C4-2B (cell line): ENCODE measurements at regions not wholly inside any gene's neighbourhood (a gene's known extent, or its start where the extent isn't known, plus 50 kb on each side); places are given as distances from the start of the nearest gene placed in this dataset.

Source experiments
- CTCF ChIP-seq: fragments of 450-650 bp; conservative IDR thresholded peaks from 2 replicates; pipeline ENCODE4 v1.5.1; 2017; ENCODE audit warnings: mild to moderate bottlenecking
- ZFX ChIP-seq: fragments of 450-650 bp; IDR thresholded peaks from 2 replicates; pipeline ENCODE4 v1.6.1; 2017

- TF ChIP-seq CTCF (no peak), ZFX (no peak)
Measured at GRCh38 chr2:238634701-238635357, 208.1 kb downstream of the ASB1 start.
